GM10266 (cell line): ENCODE measurements at regions not wholly inside any gene's neighbourhood (a gene's known extent, or its start where the extent isn't known, plus 50 kb on each side); places are given as distances from the start of the nearest gene placed in this dataset.

Source experiments
- DNase-seq: peaks from one replicate; pipeline ENCODE4 v3.0.0; 2012; ENCODE audit errors: extremely low spot score
- TF ChIP-seq, protein P1 (sequence below): IDR thresholded peaks from 2 replicates; pipeline ENCODE4 v1.5.1; 2012; ENCODE audit warnings: mild to moderate bottlenecking, low read depth; ENCODE audit not compliant: control insufficient read depth, insufficient read depth; ENCODE audit errors: missing control alignments

DNA sequence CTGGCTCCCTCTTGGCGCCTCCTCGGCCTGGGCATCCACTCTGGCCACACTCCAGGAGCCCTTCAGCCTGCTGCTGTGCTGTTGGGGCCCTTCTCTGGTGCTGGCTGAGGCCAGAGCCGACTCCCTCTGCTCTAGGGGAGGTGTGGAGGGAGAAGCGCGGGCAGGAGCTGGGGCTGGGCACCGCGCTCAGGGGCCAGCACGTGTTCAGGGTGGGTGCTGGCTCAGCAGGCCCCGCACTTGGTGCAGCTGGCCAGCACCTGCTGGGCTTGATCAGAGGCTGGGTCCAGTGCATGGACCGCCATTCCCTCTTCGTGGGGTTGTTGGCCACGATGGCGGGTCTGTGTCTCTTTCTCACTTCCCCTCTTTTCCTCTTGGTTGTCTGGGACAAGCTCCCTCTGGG lies 2381.0 kb downstream of the LRRC4C start:
- no peak for DNase-seq
- TF ChIP-seq, protein P1, sequence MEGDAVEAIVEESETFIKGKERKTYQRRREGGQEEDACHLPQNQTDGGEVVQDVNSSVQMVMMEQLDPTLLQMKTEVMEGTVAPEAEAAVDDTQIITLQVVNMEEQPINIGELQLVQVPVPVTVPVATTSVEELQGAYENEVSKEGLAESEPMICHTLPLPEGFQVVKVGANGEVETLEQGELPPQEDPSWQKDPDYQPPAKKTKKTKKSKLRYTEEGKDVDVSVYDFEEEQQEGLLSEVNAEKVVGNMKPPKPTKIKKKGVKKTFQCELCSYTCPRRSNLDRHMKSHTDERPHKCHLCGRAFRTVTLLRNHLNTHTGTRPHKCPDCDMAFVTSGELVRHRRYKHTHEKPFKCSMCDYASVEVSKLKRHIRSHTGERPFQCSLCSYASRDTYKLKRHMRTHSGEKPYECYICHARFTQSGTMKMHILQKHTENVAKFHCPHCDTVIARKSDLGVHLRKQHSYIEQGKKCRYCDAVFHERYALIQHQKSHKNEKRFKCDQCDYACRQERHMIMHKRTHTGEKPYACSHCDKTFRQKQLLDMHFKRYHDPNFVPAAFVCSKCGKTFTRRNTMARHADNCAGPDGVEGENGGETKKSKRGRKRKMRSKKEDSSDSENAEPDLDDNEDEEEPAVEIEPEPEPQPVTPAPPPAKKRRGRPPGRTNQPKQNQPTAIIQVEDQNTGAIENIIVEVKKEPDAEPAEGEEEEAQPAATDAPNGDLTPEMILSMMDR = no peak

DNA sequence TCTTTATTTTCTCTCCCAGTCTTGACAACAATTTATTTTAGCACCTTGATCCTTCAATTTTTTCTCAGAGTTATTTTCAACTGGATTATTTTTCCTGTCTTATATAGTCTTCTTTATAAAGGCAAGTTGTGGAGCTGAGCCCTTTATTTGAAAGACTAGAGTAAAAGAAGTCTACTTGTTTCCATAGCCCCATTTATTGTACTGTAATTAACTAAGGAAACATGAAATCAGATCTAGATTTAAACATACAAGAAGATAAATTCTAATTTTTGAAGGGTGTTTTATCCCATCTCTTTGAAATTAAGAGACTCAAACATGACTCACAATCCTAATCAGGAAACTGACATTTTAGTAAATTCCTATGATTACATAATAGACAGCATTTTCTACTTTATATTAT lies 2421.8 kb downstream of the LRRC4C start:
- DNase-seq = no peak
- TF ChIP-seq, protein P1 = no peak

DNA sequence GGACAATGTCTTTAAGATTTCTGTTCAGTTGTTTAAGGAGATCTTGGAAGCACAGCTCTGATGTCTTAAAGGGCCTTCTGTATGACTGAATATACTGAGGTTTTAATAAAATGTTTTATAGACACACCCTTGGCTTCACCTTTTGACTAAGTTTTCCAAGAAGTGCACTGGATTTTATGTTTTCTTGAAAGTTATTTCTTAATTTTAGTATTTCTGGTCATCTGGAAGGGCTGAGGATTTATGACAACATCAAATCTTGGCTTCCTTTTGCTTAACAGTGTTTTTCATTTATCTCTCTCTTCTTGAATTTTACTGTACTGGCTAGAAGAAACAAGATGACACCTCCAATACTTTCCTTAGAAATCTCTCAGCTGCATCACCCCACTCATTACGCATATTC lies 2423.4 kb downstream of the LRRC4C start:
- no peak for DNase-seq
- TF ChIP-seq, protein P1 = no peak

DNA sequence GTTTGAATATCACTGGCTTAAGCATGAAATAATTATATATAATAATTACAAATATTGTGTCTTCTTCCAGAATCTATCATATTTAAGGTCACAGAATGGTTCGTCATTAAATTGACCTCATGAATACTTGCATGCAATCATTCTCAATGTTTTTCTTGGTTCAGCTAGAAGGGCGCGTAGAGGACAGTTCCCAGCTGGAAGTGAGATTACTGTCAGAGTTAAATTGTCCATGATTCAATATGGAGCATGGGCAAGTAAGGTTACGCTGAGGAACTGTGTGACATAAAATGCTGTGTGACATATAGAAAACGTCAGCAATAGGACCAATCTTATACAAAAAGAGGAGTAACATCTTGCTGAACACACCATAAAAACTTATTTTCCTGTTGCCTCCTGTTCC lies 2423.5 kb upstream of the RAG2 start:
- TF ChIP-seq, protein P1 = no peak
- DNase-seq = no peak

DNA sequence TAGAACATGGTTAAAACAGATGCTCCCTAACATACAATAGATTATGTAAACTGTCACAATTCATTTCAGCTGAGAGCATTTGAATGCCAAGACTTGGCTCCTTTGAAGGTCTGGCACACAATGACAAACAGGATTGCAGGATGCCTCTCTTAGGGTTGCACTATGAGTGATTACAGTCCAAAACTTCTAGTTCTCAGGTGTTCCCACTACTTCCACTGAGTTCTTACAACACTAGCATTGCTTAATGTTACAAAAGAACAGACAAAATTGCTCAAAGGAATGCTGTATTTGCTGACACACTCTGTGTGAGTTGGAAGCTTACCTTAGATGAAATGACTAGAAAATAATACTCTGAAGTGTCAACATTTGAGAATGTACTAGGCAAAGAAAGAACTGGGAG lies 2413.8 kb upstream of the RAG2 start:
- DNase-seq = no peak
- TF ChIP-seq, protein P1 = no peak

DNA sequence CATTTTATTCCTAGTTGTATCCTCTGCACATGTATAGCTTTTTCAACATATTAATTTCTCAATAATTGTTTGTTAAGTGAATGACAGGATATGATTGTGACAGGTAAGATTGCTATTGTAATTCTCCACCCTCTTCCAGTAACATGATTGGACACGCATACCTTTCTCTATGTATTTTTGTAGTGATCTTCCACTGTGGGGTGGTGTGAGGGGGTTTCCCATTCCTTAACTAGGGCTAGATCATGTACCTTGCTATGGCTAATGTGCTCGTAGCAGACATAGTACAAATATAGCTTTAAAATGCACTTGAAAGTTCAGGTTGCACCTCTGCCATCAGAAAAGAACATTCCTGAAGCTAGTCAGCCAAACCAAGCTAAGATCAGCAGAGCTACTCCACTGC lies 2392.8 kb upstream of the RAG2 start:
- no peak for DNase-seq
- TF ChIP-seq, protein P1 = no peak

DNA sequence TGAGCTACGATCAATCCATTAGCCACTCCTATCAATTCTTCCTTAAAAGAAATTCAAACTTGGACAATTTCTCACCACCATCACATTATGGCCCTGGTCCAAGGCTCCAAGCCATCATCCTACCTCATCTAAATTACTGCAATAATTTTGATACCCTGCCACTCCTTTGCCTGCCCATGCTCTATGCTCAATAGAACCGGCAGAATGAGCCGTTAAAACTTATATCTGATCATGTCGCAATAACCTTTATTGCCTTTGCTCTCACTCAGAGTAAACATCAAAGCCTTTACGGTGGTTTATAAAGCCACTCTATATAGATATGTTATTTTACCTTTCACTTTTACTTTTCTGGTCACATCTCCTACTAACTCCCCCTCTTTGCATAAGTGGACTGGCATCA lies 2392.1 kb upstream of the RAG2 start:
- DNase-seq = no peak
- TF ChIP-seq, protein P1 = no peak
